GM12878 (cell line): ENCODE measurements at regions not wholly inside any gene's neighbourhood (a gene's known extent, or its start where the extent isn't known, plus 50 kb on each side); places are given as distances from the start of the nearest gene placed in this dataset.

Experiments used
- ATAC-seq: fragments of 200-7000 bp; cut with Tn5 transposase; 3 replicates; pipeline ENCODE4 v1.9.1; 2020; ENCODE audit warnings: mild to moderate bottlenecking, moderate library complexity
- BruUV-seq: library from RNA; stranded (reverse); fragments of 400-500 nt; replicated peaks from 2 replicates; lab custom pipeline; 2021; lab: Mats Ljungman, UMichigan
- CTCF ChIA-PET: fragments of 300-600 bp; sonication (Branson Sonifier 250); formaldehyde crosslinking; extraction: SDS; loops from one replicate; lab custom pipeline; 2021; ENCODE audit warnings: inconsistent platforms; lab: Yijun Ruan, JAX
- POLR2A ChIA-PET: fragments of 350-600 bp; formaldehyde crosslinking; extraction: SDS; loops from one replicate; lab custom pipeline; 2021; ENCODE audit warnings: inconsistent platforms; lab: Charles Lee
- RAD21 ChIA-PET: fragments of 300-600 bp; sonication (Branson Sonifier 250); formaldehyde crosslinking; loops from one replicate; lab custom pipeline; 2023; ENCODE audit warnings: antibody characterized with exemption; ENCODE audit not compliant: unreplicated experiment; lab: Charles Lee
- SMC1A ChIA-PET: fragments of 300-600 bp; sonication (Branson Sonifier 250); formaldehyde crosslinking; loops from one replicate; lab custom pipeline; 2023; ENCODE audit not compliant: unreplicated experiment, uncharacterized antibody; lab: Charles Lee
- DNase-seq: peaks from one replicate; pipeline ENCODE4 v3.0.0-alpha.2; 2011; ENCODE audit warnings: low read depth, low spot score
- FAIRE-seq: peaks from 3 replicates; lab custom pipeline; 2011; peaks lifted over from hg19 to GRCh38; lab: Jason Lieb, UNC
- H2AFZ ChIP-seq: 2 replicates; pipeline ENCODE4 v1.6.0; 2011; ENCODE audit warnings: low read depth, low read length, control low read depth; ENCODE audit not compliant: control insufficient read depth
- H3K27ac ChIP-seq: 2 replicates; pipeline ENCODE4 v1.5.1; 2011; ENCODE audit warnings: control low read depth; ENCODE audit not compliant: control insufficient read depth, insufficient read depth
- H3K27me3 ChIP-seq, 2 experiments: replicated peaks in 1 of 2; 2 replicates each; pipeline versions ENCODE4 v1.6.0 to v1.6.1; 2011; ENCODE audit warnings: low read length in 1 of 2; ENCODE audit not compliant: control insufficient read depth in 2 of 2, insufficient read depth in 2 of 2
- H3K36me3 ChIP-seq, 2 experiments: 2 replicates each; pipeline ENCODE4 v1.5.1; 2011; ENCODE audit warnings: low read length in 1 of 2; ENCODE audit not compliant: control insufficient read depth in 2 of 2, insufficient read depth in 2 of 2
- H3K4me1 ChIP-seq: 2 replicates; pipeline ENCODE4 v1.6.1; 2011; ENCODE audit warnings: mild to moderate bottlenecking, low read length, moderate library complexity, mixed read lengths; ENCODE audit not compliant: control insufficient read depth, insufficient read depth
- H3K4me2 ChIP-seq: 2 replicates; pipeline ENCODE4 v1.6.0; 2011; ENCODE audit warnings: control low read depth; ENCODE audit not compliant: control insufficient read depth, insufficient read depth
- H3K4me3 ChIP-seq: fragments of 200-600 bp; sonication (generic); 2 replicates; pipeline ENCODE4 v1.5.1; 2016
- H3K79me2 ChIP-seq: 2 replicates; pipeline ENCODE4 v1.6.0; 2011; ENCODE audit warnings: low read length; ENCODE audit not compliant: control insufficient read depth, insufficient read depth
- H3K9ac ChIP-seq: 2 replicates; pipeline ENCODE4 v1.8.0; 2011; ENCODE audit warnings: low read length, control low read depth, mixed read lengths; ENCODE audit not compliant: control insufficient read depth, insufficient read depth
- H3K9me3 ChIP-seq: replicated peaks from 3 replicates; pipeline ENCODE4 v1.5.1; 2011; ENCODE audit warnings: mild to moderate bottlenecking, low read length; ENCODE audit not compliant: control insufficient read depth, insufficient read depth
- H4K20me1 ChIP-seq: 2 replicates; pipeline ENCODE4 v1.6.0; 2011; ENCODE audit not compliant: control insufficient read depth, insufficient read depth
- BHLHE40 ChIP-seq, 2 experiments: fragments of 450-650 bp in 1 of 2; IDR thresholded peaks; 2 replicates each; pipeline ENCODE4 v1.6.1; 2011 to 2017; ENCODE audit warnings: low read depth in 2 of 2, borderline replicate concordance in 1 of 2, improper control_type of control experiment in 1 of 2, low read length in 1 of 2, mild to moderate bottlenecking in 1 of 2
- ETV6 ChIP-seq, 2 experiments: fragments of 450-650 bp in 1 of 2; IDR thresholded peaks in 1 of 2; conservative IDR thresholded peaks in 1 of 2; 2 replicates each; pipeline ENCODE4 v1.6.1; 2014; ENCODE audit warnings: antibody characterized with exemption in 1 of 2, borderline replicate concordance in 1 of 2, low read depth in 1 of 2, mild to moderate bottlenecking in 1 of 2, moderate library complexity in 1 of 2
- FOXK2 ChIP-seq: fragments of 450-650 bp; IDR thresholded peaks from 2 replicates; pipeline ENCODE4 v1.6.1; 2017; ENCODE audit warnings: mild to moderate bottlenecking, moderate library complexity
- FOXM1 ChIP-seq: IDR thresholded peaks from 2 replicates; pipeline ENCODE4 v1.6.1; 2012; ENCODE audit warnings: low read depth, mild to moderate bottlenecking, inconsistent platforms, low read length, moderate library complexity
- IRF4 ChIP-seq: IDR thresholded peaks from 2 replicates; pipeline ENCODE4 v1.6.1; 2011; ENCODE audit warnings: low read depth, low read length
- KLF5 ChIP-seq: fragments of 450-650 bp; IDR thresholded peaks from 2 replicates; pipeline ENCODE4 v1.6.1; 2014; ENCODE audit warnings: mild to moderate bottlenecking; ENCODE audit not compliant: partially characterized antibody
- MXI1 ChIP-seq: fragments of 150-350 bp; IDR thresholded peaks from 2 replicates; pipeline ENCODE4 v1.6.1; 2011; ENCODE audit warnings: low read depth, mild to moderate bottlenecking, inconsistent platforms, low read length, improper control_type of control experiment
- NFIC ChIP-seq: IDR thresholded peaks from 2 replicates; pipeline ENCODE4 v1.6.1; 2012; ENCODE audit warnings: low read depth, mild to moderate bottlenecking, inconsistent platforms, low read length, moderate library complexity
- POLR2A ChIP-seq: IDR thresholded peaks from 2 replicates; pipeline ENCODE4 v1.6.1; 2011; ENCODE audit warnings: low read depth, mild to moderate bottlenecking, low read length
- RCOR1 ChIP-seq: conservative IDR thresholded peaks from 2 replicates; pipeline ENCODE4 v1.6.1; 2012; ENCODE audit warnings: low read depth, low read length, improper control_type of control experiment
- SUZ12 ChIP-seq: fragments of 200-600 bp; sonication (generic); IDR thresholded peaks from one replicate; pipeline ENCODE4 v1.6.1; 2018; ENCODE audit warnings: antibody characterized with exemption, mild to moderate bottlenecking; ENCODE audit not compliant: unreplicated experiment
- TCF3 ChIP-seq: IDR thresholded peaks from 2 replicates; pipeline ENCODE4 v1.6.1; 2012; ENCODE audit warnings: low read depth, mild to moderate bottlenecking, low read length, borderline replicate concordance; ENCODE audit not compliant: insufficient read depth
- YY1 ChIP-seq: IDR thresholded peaks from 2 replicates; pipeline ENCODE4 v1.6.1; 2011; ENCODE audit warnings: low read depth, mild to moderate bottlenecking, low read length
- ZNF207 ChIP-seq: fragments of 450-650 bp; IDR thresholded peaks from 2 replicates; pipeline ENCODE4 v1.6.1; 2014; ENCODE audit warnings: antibody characterized with exemption, mild to moderate bottlenecking, borderline replicate concordance
- ZNF384 ChIP-seq: IDR thresholded peaks from 2 replicates; pipeline ENCODE4 v1.6.1; 2012; ENCODE audit warnings: low read depth, mild to moderate bottlenecking, low read length, improper control_type of control experiment, borderline replicate concordance
- WGBS: methylation state at CpG from one replicate; pipeline ENCODE4 v1.1.6; 2016; ENCODE audit warnings: low lambda C conversion rate; ENCODE audit not compliant: insufficient replicate concordance, insufficient coverage; ENCODE audit errors: missing lambda C conversion rate; 5-methylcytosine and 5-hydroxymethylcytosine counted together
- in situ Hi-C: fragments of 300-500 bp; cut with MboI; formaldehyde crosslinking; loops from 9 replicates; pipeline ENCODE4 v1.14.3; 2018; ENCODE audit warnings: mixed read lengths
- intact Hi-C: fragments of 100-400 bp; cut with micrococcal nuclease; formaldehyde crosslinking; loops from one replicate; pipeline ENCODE4 v1.14.2; 2022; ENCODE audit not compliant: unreplicated experiment
- TF ChIP-seq, protein P1 (sequence below): IDR thresholded peaks from 2 replicates; pipeline ENCODE4 v1.6.1; 2012; ENCODE audit warnings: low read length, inconsistent platforms
- TF ChIP-seq, protein P2 (sequence below): IDR thresholded peaks from 2 replicates; pipeline ENCODE4 v1.6.1; 2011; ENCODE audit warnings: low read depth, low read length, improper control_type of control experiment, borderline replicate concordance
- TF ChIP-seq, protein P3 (sequence below), 3 experiments: IDR thresholded peaks in 2 of 3; conservative IDR thresholded peaks in 1 of 3; 2 replicates each; pipeline ENCODE4 v1.5.1; 2011; ENCODE audit warnings: low read depth in 3 of 3, low read length in 3 of 3, mild to moderate bottlenecking in 3 of 3, control low read depth in 2 of 3, moderate library complexity in 2 of 3, inconsistent platforms in 1 of 3, mixed read lengths in 1 of 3; ENCODE audit not compliant: control insufficient read depth in 2 of 3, insufficient read depth in 1 of 3; ENCODE audit errors: extremely low read depth in 1 of 3

DNA sequence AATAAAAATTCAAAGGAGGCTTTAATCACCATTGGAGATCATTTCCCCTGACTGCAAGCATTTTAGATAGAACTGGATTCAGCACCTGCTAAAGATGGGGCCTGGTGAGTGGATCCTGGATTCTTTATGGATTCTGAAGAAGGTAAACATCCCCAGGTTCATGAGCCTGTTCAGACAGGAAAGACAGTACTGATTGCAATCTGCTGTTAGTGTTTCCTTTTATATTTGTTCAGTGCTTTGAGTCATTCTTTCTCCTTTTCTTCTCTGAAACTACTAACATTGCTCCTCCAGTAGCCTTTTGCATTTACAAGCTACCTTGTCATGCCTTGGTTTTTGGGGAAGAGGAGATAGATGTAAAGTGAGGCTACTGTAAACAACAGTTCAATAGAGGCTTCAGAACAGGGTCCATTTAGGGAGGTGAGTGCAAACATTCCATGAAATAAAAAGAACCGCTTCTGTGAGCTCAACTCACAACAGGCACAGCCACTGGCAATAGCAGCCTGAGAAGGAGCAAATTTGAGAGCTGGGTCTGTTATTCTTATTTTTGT lies 66.4 kb upstream of the PRL start:
- H3K79me2 ChIP-seq, result no peaks in the 10 kb centered on the region
- no peaks in the 10 kb centered on the region for H3K27me3 ChIP-seq
- ChIA-PET CTCF (interaction anchor here (0.7 to 1.4 kb wide), 4 partner anchors 9 to 73 kb away, joined by 3 to 4 read pairs (median 4); no protein-coding TSS in a partner anchor), RAD21 (interaction anchor here (1.0 to 1.5 kb wide), 4 partner anchors 10 to 339 kb away, joined by 3 to 5 read pairs (median 4); no protein-coding TSS in a partner anchor), POLR2A (interaction anchor here (1.3 kb wide), 1 partner anchor 10 kb away, joined by 4 read pairs; no protein-coding TSS in a partner anchor), SMC1A (interaction anchor here (0.8 to 3.7 kb wide), 13 partner anchors 10 to 339 kb away, joined by 3 to 36 read pairs (median 3); no protein-coding TSS in a partner anchor)
- H3K4me1 ChIP-seq, result peaks cover 16% of the 10 kb centered on the region; the same call in 1 of the 2 replicates
- no peak for FAIRE-seq
- no peaks in the 10 kb centered on the region for H4K20me1 ChIP-seq
- BruUV-seq, result no TSS peak
- 57% methylated on average over 1 of the region's 1 CpG for WGBS
- peak; percentile 31 for ATAC-seq
- peak overlapping the region; percentile 21; the same call in 1 of the 2 replicates for H3K4me2 ChIP-seq
- in situ Hi-C loops, result no loop called here
- H3K36me3 ChIP-seq, result no peaks in the 10 kb centered on the region
- intact Hi-C loops, result loop anchor here (10.0 kb wide), 1 partner anchor 522 kb away; no protein-coding TSS in a partner anchor
- H3K4me3 ChIP-seq, result no peak overlapping the region
- H2AFZ ChIP-seq, result peak overlapping the region; percentile 63
- H3K9me3 ChIP-seq, result no peaks in the 10 kb centered on the region; the same call in 2 of the 3 replicates
- no peak overlapping the region for H3K9ac ChIP-seq
- DNase-seq, result no peak
- peak overlapping the region; percentile 60 for H3K27ac ChIP-seq
- TF ChIP-seq TCF3, result 0 out of 2 replicates have a peak, but pooled peaks have one; percentile 12
- no peak for TF ChIP-seq IRF4
- TF ChIP-seq FOXM1, result 0 out of 2 replicates have a peak, but pooled peaks have one; percentile 12
- TF ChIP-seq YY1, result no peak
- TF ChIP-seq POLR2A, result no peak
- no peak for TF ChIP-seq KLF5
- no peak for TF ChIP-seq RCOR1
- TF ChIP-seq BHLHE40 (IDR thresholded peaks at IDR 0.05; ENCODE audit: borderline replicate concordance in 1 of 2, low read depth in 2 of 2, low read length in 1 of 2), result no peak
- TF ChIP-seq SUZ12, result no peak
- no peak for TF ChIP-seq ZNF384
- TF ChIP-seq ETV6 (conservative IDR thresholded peaks at IDR 0.05 in 1 of 2, IDR thresholded peaks at IDR 0.05 in 1 of 2; ENCODE audit: borderline replicate concordance in 1 of 2, low read depth in 1 of 2), result no peak
- TF ChIP-seq NFIC, result 0 out of 2 replicates have a peak, but pooled peaks have one; percentile 26
- TF ChIP-seq ZNF207, result no peak
- TF ChIP-seq, protein P1, sequence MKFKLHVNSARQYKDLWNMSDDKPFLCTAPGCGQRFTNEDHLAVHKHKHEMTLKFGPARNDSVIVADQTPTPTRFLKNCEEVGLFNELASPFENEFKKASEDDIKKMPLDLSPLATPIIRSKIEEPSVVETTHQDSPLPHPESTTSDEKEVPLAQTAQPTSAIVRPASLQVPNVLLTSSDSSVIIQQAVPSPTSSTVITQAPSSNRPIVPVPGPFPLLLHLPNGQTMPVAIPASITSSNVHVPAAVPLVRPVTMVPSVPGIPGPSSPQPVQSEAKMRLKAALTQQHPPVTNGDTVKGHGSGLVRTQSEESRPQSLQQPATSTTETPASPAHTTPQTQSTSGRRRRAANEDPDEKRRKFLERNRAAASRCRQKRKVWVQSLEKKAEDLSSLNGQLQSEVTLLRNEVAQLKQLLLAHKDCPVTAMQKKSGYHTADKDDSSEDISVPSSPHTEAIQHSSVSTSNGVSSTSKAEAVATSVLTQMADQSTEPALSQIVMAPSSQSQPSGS, result 0 out of 2 replicates have a peak, but pooled peaks have one; percentile 26
- TF ChIP-seq MXI1, result no peak
- TF ChIP-seq, protein P2, sequence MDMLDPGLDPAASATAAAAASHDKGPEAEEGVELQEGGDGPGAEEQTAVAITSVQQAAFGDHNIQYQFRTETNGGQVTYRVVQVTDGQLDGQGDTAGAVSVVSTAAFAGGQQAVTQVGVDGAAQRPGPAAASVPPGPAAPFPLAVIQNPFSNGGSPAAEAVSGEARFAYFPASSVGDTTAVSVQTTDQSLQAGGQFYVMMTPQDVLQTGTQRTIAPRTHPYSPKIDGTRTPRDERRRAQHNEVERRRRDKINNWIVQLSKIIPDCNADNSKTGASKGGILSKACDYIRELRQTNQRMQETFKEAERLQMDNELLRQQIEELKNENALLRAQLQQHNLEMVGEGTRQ, result no peak
- TF ChIP-seq, protein P3, sequence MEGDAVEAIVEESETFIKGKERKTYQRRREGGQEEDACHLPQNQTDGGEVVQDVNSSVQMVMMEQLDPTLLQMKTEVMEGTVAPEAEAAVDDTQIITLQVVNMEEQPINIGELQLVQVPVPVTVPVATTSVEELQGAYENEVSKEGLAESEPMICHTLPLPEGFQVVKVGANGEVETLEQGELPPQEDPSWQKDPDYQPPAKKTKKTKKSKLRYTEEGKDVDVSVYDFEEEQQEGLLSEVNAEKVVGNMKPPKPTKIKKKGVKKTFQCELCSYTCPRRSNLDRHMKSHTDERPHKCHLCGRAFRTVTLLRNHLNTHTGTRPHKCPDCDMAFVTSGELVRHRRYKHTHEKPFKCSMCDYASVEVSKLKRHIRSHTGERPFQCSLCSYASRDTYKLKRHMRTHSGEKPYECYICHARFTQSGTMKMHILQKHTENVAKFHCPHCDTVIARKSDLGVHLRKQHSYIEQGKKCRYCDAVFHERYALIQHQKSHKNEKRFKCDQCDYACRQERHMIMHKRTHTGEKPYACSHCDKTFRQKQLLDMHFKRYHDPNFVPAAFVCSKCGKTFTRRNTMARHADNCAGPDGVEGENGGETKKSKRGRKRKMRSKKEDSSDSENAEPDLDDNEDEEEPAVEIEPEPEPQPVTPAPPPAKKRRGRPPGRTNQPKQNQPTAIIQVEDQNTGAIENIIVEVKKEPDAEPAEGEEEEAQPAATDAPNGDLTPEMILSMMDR (IDR thresholded peaks at IDR 0.05 in 2 of 3, conservative IDR thresholded peaks at IDR 0.05 in 1 of 3; ENCODE audit: control insufficient read depth in 2 of 3, extremely low read depth in 1 of 3, insufficient read depth in 1 of 3, low read depth in 3 of 3, low read length in 3 of 3), result no peak
- TF ChIP-seq FOXK2, result no peak
